ENCODE measurements at regions not wholly inside any gene's neighbourhood (a gene's known extent, or its start where the extent isn't known, plus 50 kb on each side); places are given as distances from the start of the nearest gene placed in this dataset.

GRCh38 chr7:88647825-88648224 lies 111.7 kb upstream of the ZNF804B start:
- DNase-seq (ENCODE audit: low spot score, unreplicated experiment), result no peak
- H3K27ac Mint-ChIP-seq, result no peak overlapping the region
- TF ChIP-seq CTCF (IDR thresholded peaks at IDR 0.05; ENCODE audit: unreplicated experiment), result no peak
- no peak overlapping the region for H3K4me3 Mint-ChIP-seq (ENCODE audit: low read depth)
- H3K36me3 Mint-ChIP-seq (ENCODE audit: insufficient read depth), result no peaks in the 10 kb centered on the region
- H3K27me3 Mint-ChIP-seq, result no peaks in the 10 kb centered on the region
- no peaks in the 10 kb centered on the region for H3K4me1 Mint-ChIP-seq (ENCODE audit: low read depth)
- peaks cover 14% of the 10 kb centered on the region for H3K9me3 Mint-ChIP-seq (ENCODE audit: low read depth)

- Mint-ChIP-seq H3K9me3 (ENCODE audit: low read depth) (no peaks in the 10 kb centered on the region), H3K4me1 (ENCODE audit: low read depth) (no peaks in the 10 kb centered on the region), H3K27ac (no peak overlapping the region), H3K27me3 (no peaks in the 10 kb centered on the region), H3K4me3 (ENCODE audit: low read depth) (no peak overlapping the region), H3K36me3 (ENCODE audit: insufficient read depth) (no peaks in the 10 kb centered on the region)
- no peak for TF ChIP-seq CTCF (IDR thresholded peaks at IDR 0.05; ENCODE audit: unreplicated experiment)
- DNase-seq (ENCODE audit: low spot score, unreplicated experiment), result no peak
Measured at GRCh38 chr7:88638583-88638982, 120.9 kb upstream of the ZNF804B start.

GRCh38 chr7:88637795-88638194 lies 121.7 kb upstream of the ZNF804B start:
- H3K27ac Mint-ChIP-seq, result no peak overlapping the region
- no peaks in the 10 kb centered on the region for H3K9me3 Mint-ChIP-seq (ENCODE audit: low read depth)
- DNase-seq (ENCODE audit: low spot score, unreplicated experiment), result no peak
- no peaks in the 10 kb centered on the region for H3K27me3 Mint-ChIP-seq
- TF ChIP-seq CTCF (IDR thresholded peaks at IDR 0.05; ENCODE audit: unreplicated experiment), result no peak
- no peaks in the 10 kb centered on the region for H3K4me1 Mint-ChIP-seq (ENCODE audit: low read depth)
- no peaks in the 10 kb centered on the region for H3K36me3 Mint-ChIP-seq (ENCODE audit: insufficient read depth)
- no peak overlapping the region for H3K4me3 Mint-ChIP-seq (ENCODE audit: low read depth)

- H3K27me3 Mint-ChIP-seq, result no peaks in the 10 kb centered on the region
- H3K4me3 Mint-ChIP-seq (ENCODE audit: low read depth), result no peak overlapping the region
- peaks cover 3% of the 10 kb centered on the region for H3K9me3 Mint-ChIP-seq (ENCODE audit: low read depth)
- DNase-seq (ENCODE audit: low spot score, unreplicated experiment), result no peak
- no peaks in the 10 kb centered on the region for H3K4me1 Mint-ChIP-seq (ENCODE audit: low read depth)
- H3K36me3 Mint-ChIP-seq (ENCODE audit: insufficient read depth), result no peaks in the 10 kb centered on the region
- TF ChIP-seq CTCF (IDR thresholded peaks at IDR 0.05; ENCODE audit: unreplicated experiment), result no peak
- H3K27ac Mint-ChIP-seq, result no peak overlapping the region
Measured at GRCh38 chr7:88635149-88635548, 124.4 kb upstream of the ZNF804B start.

GRCh38 chr7:88629559-88629958 lies 129.9 kb upstream of the ZNF804B start:
- Mint-ChIP-seq H3K4me3 (ENCODE audit: low read depth) (no peak overlapping the region), H3K9me3 (ENCODE audit: low read depth) (peaks cover 3% of the 10 kb centered on the region), H3K4me1 (ENCODE audit: low read depth) (no peaks in the 10 kb centered on the region), H3K27ac (no peak overlapping the region), H3K27me3 (no peaks in the 10 kb centered on the region), H3K36me3 (ENCODE audit: insufficient read depth) (no peaks in the 10 kb centered on the region)
- no peak for TF ChIP-seq CTCF (IDR thresholded peaks at IDR 0.05; ENCODE audit: unreplicated experiment)
- no peak for DNase-seq (ENCODE audit: low spot score, unreplicated experiment)
